ENCODE measurements at regions not wholly inside any gene's neighbourhood (a gene's known extent, or its start where the extent isn't known, plus 50 kb on each side); places are given as distances from the start of the nearest gene placed in this dataset.

- TF ChIP-seq, protein P1, sequence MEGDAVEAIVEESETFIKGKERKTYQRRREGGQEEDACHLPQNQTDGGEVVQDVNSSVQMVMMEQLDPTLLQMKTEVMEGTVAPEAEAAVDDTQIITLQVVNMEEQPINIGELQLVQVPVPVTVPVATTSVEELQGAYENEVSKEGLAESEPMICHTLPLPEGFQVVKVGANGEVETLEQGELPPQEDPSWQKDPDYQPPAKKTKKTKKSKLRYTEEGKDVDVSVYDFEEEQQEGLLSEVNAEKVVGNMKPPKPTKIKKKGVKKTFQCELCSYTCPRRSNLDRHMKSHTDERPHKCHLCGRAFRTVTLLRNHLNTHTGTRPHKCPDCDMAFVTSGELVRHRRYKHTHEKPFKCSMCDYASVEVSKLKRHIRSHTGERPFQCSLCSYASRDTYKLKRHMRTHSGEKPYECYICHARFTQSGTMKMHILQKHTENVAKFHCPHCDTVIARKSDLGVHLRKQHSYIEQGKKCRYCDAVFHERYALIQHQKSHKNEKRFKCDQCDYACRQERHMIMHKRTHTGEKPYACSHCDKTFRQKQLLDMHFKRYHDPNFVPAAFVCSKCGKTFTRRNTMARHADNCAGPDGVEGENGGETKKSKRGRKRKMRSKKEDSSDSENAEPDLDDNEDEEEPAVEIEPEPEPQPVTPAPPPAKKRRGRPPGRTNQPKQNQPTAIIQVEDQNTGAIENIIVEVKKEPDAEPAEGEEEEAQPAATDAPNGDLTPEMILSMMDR (IDR thresholded peaks at IDR 0.05; ENCODE audit: control insufficient read depth, extremely low read depth, insufficient read depth) = no peak
- DNase-seq (ENCODE audit: low read depth) = no peak
- H3K4me3 ChIP-seq (ENCODE audit: low read depth, low read length) = no peak overlapping the region
Measured at GRCh38 chr13:77397636-77398035, 70.7 kb upstream of the MYCBP2 start.

DNA sequence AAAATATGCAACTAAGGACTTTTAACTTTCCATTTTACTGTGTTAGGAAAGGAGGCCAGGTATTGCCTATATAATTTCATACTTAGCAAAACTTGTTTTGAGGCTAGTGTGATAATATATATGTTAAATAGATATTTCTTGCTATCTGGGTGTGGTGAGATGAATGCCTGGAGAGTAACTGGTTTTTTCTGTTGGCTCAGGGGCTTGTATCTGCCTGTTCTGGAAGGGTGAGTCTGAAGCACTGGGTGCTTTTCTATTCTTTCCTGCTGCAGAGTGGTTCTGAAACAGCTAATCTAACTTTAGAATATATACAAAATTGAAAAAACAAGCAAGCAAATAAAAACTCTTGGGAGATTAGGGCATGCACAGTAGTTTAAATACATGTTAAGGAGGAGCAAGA is 64.6 kb upstream of the MYCBP2 start:
- no peak overlapping the region for H3K4me3 ChIP-seq (ENCODE audit: low read depth, low read length)
- TF ChIP-seq, protein P1 (IDR thresholded peaks at IDR 0.05; ENCODE audit: control insufficient read depth, extremely low read depth, insufficient read depth) = no peak
- DNase-seq (ENCODE audit: low read depth) = no peak

- H3K4me3 ChIP-seq (ENCODE audit: low read depth, low read length) = no peak overlapping the region
- TF ChIP-seq, protein P1 (IDR thresholded peaks at IDR 0.05; ENCODE audit: control insufficient read depth, extremely low read depth, insufficient read depth) = no peak
- no peak for DNase-seq (ENCODE audit: low read depth)
Measured at GRCh38 chr13:77390391-77390790, 63.5 kb upstream of the MYCBP2 start.

DNA sequence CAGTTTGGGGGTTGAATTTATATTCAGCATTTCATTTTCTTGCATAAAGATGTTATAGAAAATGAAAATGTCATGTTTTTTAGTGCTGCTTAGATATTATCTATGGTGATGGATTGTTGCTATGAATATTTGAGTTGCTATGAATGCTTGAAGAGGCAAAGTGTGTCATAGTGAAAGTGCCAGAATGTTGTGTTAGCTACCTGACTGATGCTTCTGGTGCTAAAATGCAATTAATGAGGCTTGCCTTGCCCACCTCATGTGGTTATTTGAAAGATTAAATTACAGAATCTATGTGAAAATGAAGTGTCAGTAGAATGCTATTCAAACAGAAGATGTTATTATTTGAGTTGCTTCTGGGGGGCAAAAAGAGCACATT is 62.7 kb upstream of the MYCBP2 start:
- DNase-seq (ENCODE audit: low read depth) = no peak
- TF ChIP-seq, protein P1 (IDR thresholded peaks at IDR 0.05; ENCODE audit: control insufficient read depth, extremely low read depth, insufficient read depth) = no peak
- H3K4me3 ChIP-seq (ENCODE audit: low read depth, low read length) = no peak overlapping the region

DNA sequence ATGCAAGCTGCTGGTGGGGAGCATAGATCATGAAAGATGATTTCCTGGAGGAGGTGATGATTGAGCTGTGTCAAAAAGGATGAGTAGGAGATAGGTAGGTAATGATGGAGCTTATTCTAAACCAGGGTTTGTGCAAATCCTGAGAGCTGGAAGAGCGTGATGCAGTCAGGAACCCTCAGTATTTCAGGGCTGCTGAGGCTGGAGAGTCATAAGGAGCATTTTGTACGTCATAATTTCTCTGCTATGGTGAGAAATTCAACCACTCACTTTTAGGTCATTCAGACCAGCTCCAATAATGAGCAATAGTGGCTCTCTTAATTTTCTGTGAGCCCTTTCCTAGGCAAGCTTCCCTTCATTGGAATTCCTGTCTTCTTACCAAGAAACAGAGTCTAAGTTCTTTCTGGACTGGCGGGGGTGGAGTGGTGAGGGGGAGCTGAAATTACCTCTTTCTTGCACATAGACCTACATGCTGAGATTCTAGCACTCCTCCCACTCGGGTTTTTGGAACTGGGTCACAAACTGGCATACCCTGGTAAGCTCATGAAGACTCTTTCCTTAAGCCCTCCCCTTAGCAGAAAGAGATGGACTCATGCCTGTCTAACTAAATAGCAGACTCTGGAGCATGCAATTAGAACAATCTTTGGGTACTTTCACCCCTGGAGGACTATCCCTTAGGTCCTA is 62.2 kb upstream of the MYCBP2 start:
- H3K4me3 ChIP-seq (ENCODE audit: low read depth, low read length) = no peak overlapping the region
- TF ChIP-seq, protein P1 (IDR thresholded peaks at IDR 0.05; ENCODE audit: control insufficient read depth, extremely low read depth, insufficient read depth) = no peak
- no peak for DNase-seq (ENCODE audit: low read depth)

- DNase-seq (ENCODE audit: low read depth) = no peak
- no peak overlapping the region for H3K4me3 ChIP-seq (ENCODE audit: low read depth, low read length)
- TF ChIP-seq, protein P1 (IDR thresholded peaks at IDR 0.05; ENCODE audit: control insufficient read depth, extremely low read depth, insufficient read depth) = no peak
Measured at GRCh38 chr13:77387607-77388200, 60.8 kb upstream of the MYCBP2 start.
